Stimulated activated naive CD8-positive, alpha-beta T cell treated with anti-CD3 and anti-CD28 coated beads, Interleukin-15, amount 100 ng/mL, for 72 hours (primary cell): ENCODE measurements at regions not wholly inside any gene's neighbourhood (a gene's known extent, or its start where the extent isn't known, plus 50 kb on each side); places are given as distances from the start of the nearest gene placed in this dataset.
"Not testable (repeated sequence)": the region's sequence is repeated elsewhere in the genome, so short reads cannot be mapped to it uniquely, and the experiment has no call there.

Experiments
- ATAC-seq: fragments of 150-1000 bp; cut with Tn5 transposase; 2 replicates; pipeline ENCODE4 v1.10.0; 2021; ENCODE audit warnings: mild to moderate bottlenecking, moderate library complexity
- DNase-seq, 2 donors: peaks; one replicate each; pipeline ENCODE4 v3.0.0; 2021 to 2022
- H3K27ac Mint-ChIP-seq, 2 donors: one replicate each; pipeline ENCODE4 v1.8.0; 2022; ENCODE audit warnings: mild to moderate bottlenecking in 2 of 2, mixed read lengths in 2 of 2, moderate library complexity in 2 of 2
- H3K27me3 Mint-ChIP-seq: one replicate; pipeline ENCODE4 v1.8.0; 2022; ENCODE audit warnings: mixed read lengths
- H3K4me1 Mint-ChIP-seq: one replicate; pipeline ENCODE4 v1.8.0; 2022; ENCODE audit warnings: mild to moderate bottlenecking, mixed read lengths
- H3K4me3 Mint-ChIP-seq, 2 donors: one replicate each; pipeline ENCODE4 v1.8.0; 2022; ENCODE audit warnings: mild to moderate bottlenecking in 2 of 2, mixed read lengths in 2 of 2, moderate library complexity in 1 of 2
- H3K9me3 Mint-ChIP-seq, 2 donors: one replicate each; pipeline ENCODE4 v1.8.0; 2022; ENCODE audit warnings: mixed read lengths in 2 of 2

DNA sequence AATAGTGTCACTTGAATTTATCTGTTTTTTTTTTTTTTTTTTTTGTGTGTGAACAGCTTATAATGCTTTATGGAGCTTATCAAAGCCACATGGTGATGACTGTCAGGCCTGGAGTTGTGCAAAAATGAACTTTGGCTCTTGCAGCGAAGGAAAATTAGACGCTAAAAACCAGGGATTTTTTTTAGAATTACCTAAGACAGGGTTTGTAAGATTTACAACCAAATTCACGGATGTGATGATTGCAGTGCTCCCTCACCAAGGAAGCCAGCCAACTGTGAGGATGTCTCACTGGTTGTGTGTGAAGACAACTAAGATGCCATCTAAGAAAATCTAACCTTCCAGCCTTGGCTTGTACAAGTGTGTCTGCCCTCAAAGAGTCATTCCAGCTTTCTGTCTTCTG, 127.1 kb upstream of the SLC4A4 start:
- H3K27me3 Mint-ChIP-seq = no peaks in the 10 kb centered on the region
- no peak overlapping the region for H3K4me3 Mint-ChIP-seq
- H3K9me3 Mint-ChIP-seq = no peaks in the 10 kb centered on the region
- ATAC-seq (no peak), DNase-seq (no peak)
- no peak overlapping the region for H3K27ac Mint-ChIP-seq
- no peaks in the 10 kb centered on the region for H3K4me1 Mint-ChIP-seq

DNA sequence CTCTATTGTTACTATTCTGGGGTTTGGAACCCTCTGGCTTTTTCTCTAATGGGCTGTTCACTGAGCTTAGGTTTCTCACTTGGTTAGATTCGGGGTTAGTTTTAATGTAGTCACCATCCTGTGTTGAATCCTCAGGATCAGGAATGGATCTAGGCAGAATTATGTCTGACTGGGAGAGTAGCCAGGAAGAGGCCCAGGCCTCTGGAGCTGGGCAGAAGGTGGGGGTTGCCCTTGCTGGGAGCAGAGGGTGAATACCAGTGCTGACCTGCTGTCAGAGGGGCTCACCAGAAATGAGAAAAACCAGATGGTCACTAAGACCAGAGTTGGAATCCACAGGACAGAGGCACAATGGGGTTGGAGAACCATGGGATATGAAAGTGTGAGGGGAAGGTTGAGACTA, 126.6 kb upstream of the SLC4A4 start:
- ATAC-seq (no peak), DNase-seq (no peak)
- Mint-ChIP-seq H3K4me1 (no peaks in the 10 kb centered on the region), H3K9me3 (no peaks in the 10 kb centered on the region), H3K27me3 (no peaks in the 10 kb centered on the region), H3K27ac (no peak overlapping the region), H3K4me3 (no peak overlapping the region)

DNA sequence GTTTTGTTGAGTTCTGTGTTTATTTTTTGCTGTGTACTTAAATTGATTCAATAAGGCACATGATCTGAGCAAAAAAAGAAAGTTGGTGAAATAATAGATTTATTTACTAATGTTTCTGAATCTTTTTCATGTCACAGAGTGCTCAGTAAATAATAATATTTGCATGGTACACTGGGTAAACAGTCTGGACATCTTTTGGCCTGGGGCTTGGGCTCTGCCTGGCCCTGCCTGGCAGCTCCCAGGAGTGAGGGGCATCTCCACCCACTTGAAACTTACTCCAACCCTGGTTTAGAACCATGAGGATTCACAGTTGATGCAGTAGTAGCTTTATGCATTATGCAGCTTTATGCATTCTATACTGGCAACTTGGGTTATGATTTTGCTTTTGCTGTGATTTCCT, 124.2 kb upstream of the SLC4A4 start:
- no peaks in the 10 kb centered on the region for H3K4me1 Mint-ChIP-seq
- H3K9me3 Mint-ChIP-seq = no peaks in the 10 kb centered on the region
- ATAC-seq (no peak), DNase-seq (no peak)
- H3K27me3 Mint-ChIP-seq = no peaks in the 10 kb centered on the region
- no peak overlapping the region for H3K4me3 Mint-ChIP-seq
- no peak overlapping the region for H3K27ac Mint-ChIP-seq

DNA sequence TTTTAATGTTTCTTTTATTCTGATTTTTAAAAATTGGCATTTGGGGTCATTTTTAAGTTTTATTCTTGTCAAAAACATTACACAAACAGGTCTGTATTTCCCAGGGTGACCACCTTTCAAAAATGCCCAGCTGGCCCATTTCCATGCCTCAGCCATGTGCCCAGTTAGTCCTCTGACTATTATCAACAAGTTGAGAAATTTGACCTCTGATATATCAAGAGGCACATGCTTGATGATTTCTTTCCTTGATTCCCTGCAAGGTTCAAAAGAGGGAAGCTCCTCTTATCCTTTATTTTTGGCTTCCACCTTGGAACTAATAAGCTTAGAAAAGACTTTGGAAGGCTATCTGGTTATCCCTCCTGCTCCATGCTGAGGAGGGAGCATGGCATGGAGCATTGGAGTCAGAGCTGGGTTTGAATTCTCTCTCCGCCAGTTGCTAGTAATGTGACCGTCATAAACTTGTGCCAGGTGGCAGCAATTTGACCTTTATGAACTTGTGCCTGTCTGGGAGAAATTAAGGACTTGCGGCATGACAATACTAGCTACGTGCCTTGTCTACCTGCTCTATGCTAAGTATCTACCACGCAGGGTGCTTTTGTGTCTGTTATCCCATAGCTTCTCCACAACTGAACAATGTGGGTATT, 122.4 kb upstream of the SLC4A4 start:
- ATAC-seq = no peak
- no peaks in the 10 kb centered on the region for H3K9me3 Mint-ChIP-seq

DNA sequence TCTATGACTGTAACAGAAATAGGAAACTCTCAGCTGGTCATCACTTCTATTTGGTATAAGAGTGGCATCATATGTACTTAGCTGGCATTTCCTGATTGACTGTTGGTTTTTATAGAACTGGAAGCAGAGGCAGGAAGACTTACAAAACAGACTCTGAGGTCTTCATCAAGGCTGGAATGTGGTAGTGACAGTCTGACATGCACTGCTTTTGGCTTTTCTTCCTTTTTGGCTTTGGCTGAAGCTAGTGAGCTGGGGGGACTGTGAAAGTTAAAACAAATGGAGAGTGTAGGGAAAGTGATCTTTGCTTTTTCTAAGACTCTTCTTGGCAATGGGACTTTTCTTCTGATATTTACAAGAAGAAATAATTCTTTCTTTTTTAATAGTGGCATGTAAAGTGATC, 121.1 kb upstream of the SLC4A4 start:
- DNase-seq = no peak
- H3K27ac Mint-ChIP-seq = no peak overlapping the region
- ATAC-seq = no peak
- no peak overlapping the region for H3K4me3 Mint-ChIP-seq
- no peaks in the 10 kb centered on the region for H3K27me3 Mint-ChIP-seq
- H3K4me1 Mint-ChIP-seq = no peaks in the 10 kb centered on the region
- H3K9me3 Mint-ChIP-seq = no peaks in the 10 kb centered on the region

More for the DNA sequence above, 122.4 kb upstream of the SLC4A4 start:
- Mint-ChIP-seq H3K4me1 (no peaks in the 10 kb centered on the region), H3K4me3 (no peak overlapping the region), H3K27ac (no peak overlapping the region), H3K27me3 (no peaks in the 10 kb centered on the region)
- DNase-seq = no peak

DNA sequence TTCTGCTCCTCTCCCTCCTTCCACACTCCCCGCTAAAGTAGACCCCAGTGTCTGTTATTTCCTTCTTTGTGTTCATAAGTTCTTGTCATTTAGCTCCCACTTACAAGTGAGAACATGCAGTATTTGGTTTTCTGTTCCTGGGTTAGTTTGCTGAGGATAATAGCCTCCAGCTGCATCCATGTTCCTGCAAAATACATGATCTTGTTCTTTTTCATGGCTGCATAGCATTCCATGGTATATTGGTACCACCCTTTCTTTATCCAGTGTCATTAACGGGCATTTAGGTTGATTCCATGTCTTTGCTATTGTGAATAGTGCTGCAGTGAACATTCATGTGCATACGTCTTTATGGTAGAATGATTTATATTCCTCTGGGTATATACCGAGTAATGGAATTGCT, 118.0 kb upstream of the SLC4A4 start:
- ATAC-seq, H3K27me3 Mint-ChIP-seq, H3K4me1 Mint-ChIP-seq, DNase-seq, H3K4me3 Mint-ChIP-seq, H3K9me3 Mint-ChIP-seq: not testable (repeated sequence)
- peak overlapping the region in 1 of 2 donors; percentile 12 for H3K27ac Mint-ChIP-seq

DNA sequence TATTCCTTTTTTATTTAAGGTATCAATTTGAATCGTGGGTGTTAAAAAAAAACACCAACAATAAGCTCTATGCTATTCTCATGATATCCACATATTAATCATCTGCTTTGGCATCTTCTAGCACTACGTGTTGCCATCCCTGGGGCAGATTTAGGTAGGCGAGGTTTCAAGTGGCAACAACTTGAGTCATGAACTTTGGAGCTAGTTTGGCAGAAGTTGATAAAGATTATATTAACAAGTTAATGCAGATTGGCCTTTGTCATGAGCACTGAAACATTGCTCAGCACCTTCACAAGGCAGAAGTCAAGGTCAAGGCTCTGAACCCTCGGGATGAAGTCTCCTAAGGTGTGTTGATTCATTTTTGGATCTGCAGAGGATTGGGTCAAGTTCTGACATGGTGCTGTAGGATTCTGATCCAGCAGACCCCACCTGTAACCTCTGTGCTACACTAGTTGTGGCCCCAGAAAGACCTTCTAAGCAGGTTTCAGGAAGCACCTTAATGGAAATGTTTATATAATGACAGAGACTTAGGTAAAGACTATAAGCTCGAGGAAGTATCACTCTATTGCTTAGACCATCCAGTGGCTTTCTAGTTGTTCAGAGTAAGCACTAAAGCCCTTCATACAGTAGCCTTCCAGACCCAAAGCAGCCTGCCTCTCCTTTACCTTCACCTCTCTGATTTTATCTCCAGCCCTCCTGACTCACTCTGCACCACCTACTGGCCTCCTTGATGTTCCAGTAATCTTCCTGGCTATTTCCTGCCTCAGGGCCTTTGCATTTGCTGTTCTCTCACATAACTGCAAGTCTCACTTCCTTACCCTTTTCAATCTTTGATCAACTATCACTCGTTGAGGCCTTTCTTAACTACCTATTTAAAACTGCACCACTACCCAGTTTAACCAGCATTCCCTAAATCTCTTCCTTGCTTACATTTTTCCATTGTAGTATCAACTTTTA, 117.0 kb upstream of the SLC4A4 start:
- H3K9me3 Mint-ChIP-seq = no peaks in the 10 kb centered on the region
- H3K4me3 Mint-ChIP-seq = no peak overlapping the region
- no peaks in the 10 kb centered on the region for H3K27me3 Mint-ChIP-seq
- no peak overlapping the region for H3K27ac Mint-ChIP-seq
- no peak for DNase-seq
- no peaks in the 10 kb centered on the region for H3K4me1 Mint-ChIP-seq
- no peak for ATAC-seq

DNA sequence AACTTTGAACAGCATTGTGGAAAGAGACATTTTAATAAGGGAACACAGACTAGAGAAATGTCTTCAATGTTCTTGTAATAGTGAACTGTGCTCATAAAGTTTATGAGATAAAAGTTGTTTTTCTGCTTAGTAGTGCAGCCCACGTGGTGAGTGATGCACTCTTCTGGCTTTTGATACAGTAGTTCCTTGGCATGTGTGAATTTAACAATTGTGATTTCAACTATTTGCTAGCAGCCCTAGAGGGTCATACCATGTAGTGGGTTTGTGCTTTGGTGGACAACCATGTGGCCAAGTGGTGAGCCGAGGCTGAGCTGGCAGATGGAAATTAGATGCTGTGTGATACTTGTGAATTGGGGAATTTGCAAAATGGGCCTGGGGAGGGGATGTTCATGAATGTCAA, 116.2 kb upstream of the SLC4A4 start:
- DNase-seq (no peak), ATAC-seq (no peak)
- H3K4me1 Mint-ChIP-seq = no peaks in the 10 kb centered on the region
- no peaks in the 10 kb centered on the region for H3K27me3 Mint-ChIP-seq
- H3K4me3 Mint-ChIP-seq = no peak overlapping the region
- H3K27ac Mint-ChIP-seq = no peak overlapping the region
- H3K9me3 Mint-ChIP-seq = no peaks in the 10 kb centered on the region

DNA sequence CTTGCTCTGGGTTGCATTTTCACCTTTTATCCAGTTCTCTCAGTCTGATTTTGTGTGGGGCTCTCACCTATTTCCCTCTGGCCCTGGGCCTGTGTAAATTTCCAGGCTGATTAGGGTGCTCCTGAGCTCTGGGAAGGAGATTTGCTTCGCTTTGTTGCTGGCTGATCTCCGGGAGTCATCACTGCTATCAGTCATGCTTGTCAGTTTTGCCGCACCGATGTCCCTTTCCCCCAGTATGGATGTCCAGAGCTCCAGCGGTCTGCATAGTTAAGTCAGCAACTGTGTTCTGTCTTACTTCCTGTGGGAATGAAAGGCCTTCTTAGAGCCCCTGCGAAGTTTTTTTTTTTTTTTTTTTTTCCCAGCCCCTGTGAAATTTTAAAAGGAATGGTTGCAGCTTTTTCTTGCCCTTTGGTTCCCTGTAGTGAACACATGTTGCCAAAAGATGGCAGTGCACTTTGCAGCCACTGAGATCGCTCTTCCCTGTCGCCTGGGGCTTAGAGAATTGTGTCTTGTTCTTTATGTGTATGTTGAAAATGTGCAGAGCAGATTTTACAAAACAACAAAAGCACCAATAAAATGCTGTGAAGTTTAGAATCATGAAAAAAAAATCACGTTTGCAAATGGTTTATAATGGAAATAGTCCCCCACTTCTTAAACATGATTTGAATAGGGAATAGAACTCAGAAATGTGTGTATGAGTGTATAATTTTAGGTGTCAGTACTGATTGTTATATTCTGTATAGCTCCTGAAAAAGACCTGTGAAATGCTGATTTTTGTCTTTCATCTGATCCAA, 109.1 kb upstream of the SLC4A4 start:
- H3K9me3 Mint-ChIP-seq = no peaks in the 10 kb centered on the region
- ATAC-seq = no peak
- H3K27ac Mint-ChIP-seq = no peak overlapping the region
- H3K4me3 Mint-ChIP-seq = no peak overlapping the region
- DNase-seq = no peak
- no peaks in the 10 kb centered on the region for H3K27me3 Mint-ChIP-seq
- no peaks in the 10 kb centered on the region for H3K4me1 Mint-ChIP-seq

DNA sequence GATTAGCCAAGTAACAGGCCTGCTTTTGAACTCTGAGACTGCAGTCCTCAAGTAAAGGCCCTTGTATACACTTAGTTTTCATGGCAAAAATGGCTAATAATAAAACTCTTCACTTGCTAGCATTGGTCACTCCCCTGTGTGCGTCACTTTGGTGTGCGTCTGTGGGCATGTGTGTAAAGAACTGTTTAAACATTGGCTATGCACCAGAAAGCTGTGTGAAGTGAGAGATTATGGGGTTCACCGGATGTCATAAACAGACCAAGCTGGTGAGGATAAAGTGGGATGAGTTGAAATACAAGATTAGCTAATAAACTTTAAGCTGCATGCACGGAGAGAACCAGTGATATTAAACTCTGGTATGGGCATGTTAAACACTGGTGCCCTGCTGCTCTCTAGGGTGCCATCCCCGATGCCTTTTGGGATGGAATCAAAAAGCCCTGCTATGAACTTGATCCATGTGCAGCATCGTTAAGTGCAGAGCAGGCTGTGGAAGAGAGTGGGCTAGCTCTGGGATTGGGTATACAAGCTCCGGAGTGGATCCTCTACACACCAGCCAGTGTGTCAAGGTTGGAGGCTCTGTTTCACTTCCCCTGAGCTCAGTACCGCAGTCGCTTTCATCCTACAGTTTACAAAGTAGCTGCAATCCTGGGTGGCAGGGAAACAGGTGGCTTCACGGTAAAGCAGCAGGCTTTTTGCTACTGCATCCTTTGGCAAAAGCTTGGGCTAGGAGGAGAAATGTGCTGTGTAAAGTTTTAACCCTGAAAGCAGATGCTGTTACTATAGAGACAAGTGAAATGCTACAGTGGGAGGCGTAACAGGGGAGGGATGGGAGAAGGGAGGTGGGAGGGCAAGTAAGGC, 108.3 kb upstream of the SLC4A4 start:
- Mint-ChIP-seq H3K4me3 (no peak overlapping the region), H3K27ac (no peak overlapping the region), H3K9me3 (no peaks in the 10 kb centered on the region), H3K4me1 (no peaks in the 10 kb centered on the region), H3K27me3 (no peaks in the 10 kb centered on the region)
- DNase-seq (no peak), ATAC-seq (no peak)

DNA sequence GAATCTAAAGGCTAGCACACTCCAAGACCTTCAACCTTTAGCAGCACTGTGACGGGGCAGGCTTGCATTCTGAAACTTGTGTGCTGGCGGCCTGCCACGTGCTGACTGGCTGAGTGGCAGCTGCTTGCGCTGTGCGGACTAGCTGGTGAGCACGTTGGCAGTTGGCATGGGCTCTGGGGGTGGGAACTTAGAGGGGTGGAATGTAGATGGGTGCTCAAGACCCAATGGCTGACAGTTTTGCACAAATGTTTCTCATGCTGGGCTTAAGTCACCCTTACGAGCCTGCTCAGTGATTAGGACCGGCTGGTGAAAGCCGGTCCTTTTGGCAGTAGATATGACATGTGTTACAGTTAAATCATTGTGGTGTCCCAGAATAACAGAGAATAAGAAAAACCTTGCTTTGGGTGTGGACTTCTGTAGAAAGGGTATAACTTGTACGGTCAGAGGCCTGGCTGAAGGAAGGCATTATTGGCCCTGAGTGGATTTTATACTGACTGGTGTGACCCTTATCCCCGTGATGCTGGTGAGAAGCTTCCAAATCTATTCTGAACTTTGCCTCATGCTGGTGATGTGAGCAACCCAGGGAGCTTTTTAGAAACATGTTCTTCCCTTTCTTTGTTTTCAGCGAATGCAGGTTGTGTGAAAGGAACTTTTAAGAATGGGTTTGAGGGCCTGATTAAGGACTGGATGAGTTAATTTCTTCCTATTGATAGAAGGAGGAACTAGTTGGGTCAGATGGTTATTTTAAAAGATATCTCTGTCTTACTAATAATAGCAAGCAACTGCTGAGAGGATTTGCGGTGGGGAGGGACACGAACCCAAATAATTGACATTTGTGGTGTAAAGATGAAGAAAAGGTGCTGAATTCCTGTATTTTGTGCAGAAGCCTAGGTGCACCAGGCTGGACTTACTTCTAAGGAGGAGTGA, 107.4 kb upstream of the SLC4A4 start:
- no peaks in the 10 kb centered on the region for H3K27me3 Mint-ChIP-seq
- no peaks in the 10 kb centered on the region for H3K9me3 Mint-ChIP-seq
- no peak overlapping the region for H3K4me3 Mint-ChIP-seq
- no peak for DNase-seq
- H3K27ac Mint-ChIP-seq = no peak overlapping the region
- no peaks in the 10 kb centered on the region for H3K4me1 Mint-ChIP-seq
- ATAC-seq = peak; percentile 22

DNA sequence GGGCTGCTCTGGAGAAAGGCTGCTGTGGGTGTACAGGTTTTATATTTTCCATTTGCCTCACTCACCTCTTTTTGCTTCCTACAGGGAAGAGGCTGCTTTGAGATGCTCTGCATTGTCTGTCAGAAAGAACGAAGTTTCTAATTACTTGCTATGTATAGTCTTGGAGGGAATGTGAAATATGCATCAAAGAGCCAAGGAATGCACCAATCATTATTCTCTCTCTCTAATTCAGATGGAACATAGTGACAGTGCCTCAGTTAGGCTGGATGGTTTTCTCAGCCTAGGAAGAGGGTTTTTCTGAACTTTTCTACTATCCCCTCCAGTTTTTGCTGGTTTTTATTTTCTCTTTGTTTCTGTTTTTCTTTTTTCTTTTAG, 106.8 kb upstream of the SLC4A4 start:
- DNase-seq (no peak), ATAC-seq (no peak)
- H3K4me3 Mint-ChIP-seq = no peak overlapping the region
- H3K9me3 Mint-ChIP-seq = no peaks in the 10 kb centered on the region
- no peak overlapping the region for H3K27ac Mint-ChIP-seq
- H3K4me1 Mint-ChIP-seq = no peaks in the 10 kb centered on the region
- no peaks in the 10 kb centered on the region for H3K27me3 Mint-ChIP-seq

DNA sequence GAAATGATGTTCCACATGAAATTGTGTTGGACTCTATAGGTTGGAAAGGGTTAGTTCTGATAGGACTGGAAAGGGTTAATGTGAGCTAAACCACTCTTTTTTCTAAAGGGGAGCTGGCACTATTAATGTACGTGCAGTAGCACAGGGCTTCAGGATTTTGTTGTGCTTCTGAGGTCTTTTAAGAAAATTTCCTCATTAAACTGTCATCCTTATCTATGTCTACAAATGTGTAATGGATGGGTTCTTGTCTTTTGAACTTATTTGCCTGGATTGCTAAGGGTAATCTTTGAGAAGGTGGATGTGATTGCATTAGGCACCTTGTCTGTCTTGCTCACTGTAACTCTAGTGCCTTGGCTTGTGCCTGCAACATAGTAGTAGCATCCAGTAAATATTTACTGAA, 106.0 kb upstream of the SLC4A4 start:
- H3K27ac Mint-ChIP-seq = no peak overlapping the region

More for the DNA sequence above, 106.0 kb upstream of the SLC4A4 start:
- no peaks in the 10 kb centered on the region for H3K27me3 Mint-ChIP-seq
- DNase-seq = no peak
- H3K4me1 Mint-ChIP-seq = no peaks in the 10 kb centered on the region
- H3K4me3 Mint-ChIP-seq = no peak overlapping the region
- no peaks in the 10 kb centered on the region for H3K9me3 Mint-ChIP-seq
- ATAC-seq = no peak
